SU-DHL-6 (cell line): ENCODE measurements at regions not wholly inside any gene's neighbourhood (a gene's known extent, or its start where the extent isn't known, plus 50 kb on each side); places are given as distances from the start of the nearest gene placed in this dataset.

Source experiments
- H2AFZ ChIP-seq: fragments of 200-600 bp; sonication (generic); 2 replicates; pipeline ENCODE4 v1.6.1; 2014; ENCODE audit warnings: low read depth, mild to moderate bottlenecking, moderate library complexity, mixed read lengths, antibody characterized with exemption, low read length; ENCODE audit not compliant: severe bottlenecking
- H3F3A ChIP-seq: fragments of 200-600 bp; shearing (Covaris generic); 2 replicates; pipeline ENCODE4 v1.6.0; 2016; ENCODE audit warnings: antibody characterized with exemption, mild to moderate bottlenecking; ENCODE audit not compliant: insufficient read depth
- H3K27ac ChIP-seq: fragments of 200-600 bp; sonication (generic); 2 replicates; pipeline ENCODE4 v1.5.1; 2016; ENCODE audit warnings: low read depth, mild to moderate bottlenecking, low read length, moderate library complexity, mixed read lengths
- H3K27me3 ChIP-seq: fragments of 200-600 bp; sonication (generic), shearing (Covaris generic); 2 replicates; pipeline ENCODE4 v1.6.0; 2014; ENCODE audit warnings: mild to moderate bottlenecking, low read length
- H3K36me3 ChIP-seq: fragments of 200-600 bp; sonication (generic); 2 replicates; pipeline ENCODE4 v1.6.1; 2014; ENCODE audit warnings: mild to moderate bottlenecking, low read length, mixed read lengths
- H3K4me2 ChIP-seq: fragments of 300-600, 200-600 bp; shearing (Covaris generic), sonication (generic); 2 replicates; pipeline ENCODE4 v1.6.0; 2014; ENCODE audit warnings: low read length, low read depth, mild to moderate bottlenecking; ENCODE audit not compliant: poor library complexity, severe bottlenecking
- H3K4me3 ChIP-seq: fragments of 200-600 bp; sonication (generic); 2 replicates; pipeline ENCODE4 v1.5.1; 2014; ENCODE audit warnings: antibody characterized with exemption, low read length, mild to moderate bottlenecking, mixed read lengths; ENCODE audit not compliant: insufficient read depth, poor library complexity, severe bottlenecking
- H3K79me2 ChIP-seq: fragments of 200-600 bp; sonication (generic); 2 replicates; pipeline ENCODE4 v1.6.1; 2014; ENCODE audit warnings: mild to moderate bottlenecking, low read length, moderate library complexity; ENCODE audit not compliant: insufficient read depth
- H3K9ac ChIP-seq: fragments of 200-600 bp; sonication (generic); 2 replicates; pipeline ENCODE4 v1.7.0; 2014; ENCODE audit warnings: mild to moderate bottlenecking, low read length
- H3K9me2 ChIP-seq: fragments of 200-600 bp; sonication (generic); replicated peaks from 2 replicates; pipeline ENCODE4 v1.6.1; 2014; ENCODE audit warnings: low read length; ENCODE audit not compliant: insufficient read depth
- H3K9me3 ChIP-seq: fragments of 200-600 bp; sonication (generic); 2 replicates; pipeline ENCODE4 v1.6.1; 2014; ENCODE audit warnings: low read length, mixed read lengths; ENCODE audit not compliant: insufficient read depth
- H4K20me1 ChIP-seq: fragments of 200-600 bp; sonication (generic); 2 replicates; pipeline ENCODE4 v1.6.1; 2014; ENCODE audit warnings: low read depth, mild to moderate bottlenecking, antibody characterized with exemption, low read length, moderate library complexity, mixed read lengths
- EZH2phosphoT487 ChIP-seq: fragments of 200-600 bp; sonication (generic), shearing (Covaris generic); conservative IDR thresholded peaks from 2 replicates; pipeline ENCODE4 v1.6.1; 2018; ENCODE audit warnings: mild to moderate bottlenecking, antibody characterized with exemption, low read length, moderate library complexity, mixed read lengths
- TF ChIP-seq, protein P1 (sequence below): fragments of 200-600 bp; sonication (generic); IDR thresholded peaks from one replicate; pipeline ENCODE4 v1.5.1; 2017; ENCODE audit warnings: antibody characterized with exemption, mild to moderate bottlenecking, low read length, moderate library complexity; ENCODE audit not compliant: insufficient read depth, poor library complexity, severe bottlenecking

GRCh38 chr2:15806801-15807417, 133.4 kb upstream of the MYCN start:
- Histone ChIP-seq H2AFZ (no peak overlapping the region), H3K4me3 (no peak overlapping the region), H3K4me2 (no peak overlapping the region), H3K36me3 (no peaks in the 10 kb centered on the region), H3F3A (no peaks in the 10 kb centered on the region), H3K9me2 (no peaks in the 10 kb centered on the region), H3K27me3 (no peaks in the 10 kb centered on the region), H3K9ac (no peak overlapping the region), H3K9me3 (no peaks in the 10 kb centered on the region), H3K79me2 (no peaks in the 10 kb centered on the region), H3K27ac (no peak overlapping the region), H4K20me1 (no peaks in the 10 kb centered on the region)
- TF ChIP-seq, protein P1, sequence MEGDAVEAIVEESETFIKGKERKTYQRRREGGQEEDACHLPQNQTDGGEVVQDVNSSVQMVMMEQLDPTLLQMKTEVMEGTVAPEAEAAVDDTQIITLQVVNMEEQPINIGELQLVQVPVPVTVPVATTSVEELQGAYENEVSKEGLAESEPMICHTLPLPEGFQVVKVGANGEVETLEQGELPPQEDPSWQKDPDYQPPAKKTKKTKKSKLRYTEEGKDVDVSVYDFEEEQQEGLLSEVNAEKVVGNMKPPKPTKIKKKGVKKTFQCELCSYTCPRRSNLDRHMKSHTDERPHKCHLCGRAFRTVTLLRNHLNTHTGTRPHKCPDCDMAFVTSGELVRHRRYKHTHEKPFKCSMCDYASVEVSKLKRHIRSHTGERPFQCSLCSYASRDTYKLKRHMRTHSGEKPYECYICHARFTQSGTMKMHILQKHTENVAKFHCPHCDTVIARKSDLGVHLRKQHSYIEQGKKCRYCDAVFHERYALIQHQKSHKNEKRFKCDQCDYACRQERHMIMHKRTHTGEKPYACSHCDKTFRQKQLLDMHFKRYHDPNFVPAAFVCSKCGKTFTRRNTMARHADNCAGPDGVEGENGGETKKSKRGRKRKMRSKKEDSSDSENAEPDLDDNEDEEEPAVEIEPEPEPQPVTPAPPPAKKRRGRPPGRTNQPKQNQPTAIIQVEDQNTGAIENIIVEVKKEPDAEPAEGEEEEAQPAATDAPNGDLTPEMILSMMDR: no peak
- no peak for TF ChIP-seq EZH2phosphoT487

DNA sequence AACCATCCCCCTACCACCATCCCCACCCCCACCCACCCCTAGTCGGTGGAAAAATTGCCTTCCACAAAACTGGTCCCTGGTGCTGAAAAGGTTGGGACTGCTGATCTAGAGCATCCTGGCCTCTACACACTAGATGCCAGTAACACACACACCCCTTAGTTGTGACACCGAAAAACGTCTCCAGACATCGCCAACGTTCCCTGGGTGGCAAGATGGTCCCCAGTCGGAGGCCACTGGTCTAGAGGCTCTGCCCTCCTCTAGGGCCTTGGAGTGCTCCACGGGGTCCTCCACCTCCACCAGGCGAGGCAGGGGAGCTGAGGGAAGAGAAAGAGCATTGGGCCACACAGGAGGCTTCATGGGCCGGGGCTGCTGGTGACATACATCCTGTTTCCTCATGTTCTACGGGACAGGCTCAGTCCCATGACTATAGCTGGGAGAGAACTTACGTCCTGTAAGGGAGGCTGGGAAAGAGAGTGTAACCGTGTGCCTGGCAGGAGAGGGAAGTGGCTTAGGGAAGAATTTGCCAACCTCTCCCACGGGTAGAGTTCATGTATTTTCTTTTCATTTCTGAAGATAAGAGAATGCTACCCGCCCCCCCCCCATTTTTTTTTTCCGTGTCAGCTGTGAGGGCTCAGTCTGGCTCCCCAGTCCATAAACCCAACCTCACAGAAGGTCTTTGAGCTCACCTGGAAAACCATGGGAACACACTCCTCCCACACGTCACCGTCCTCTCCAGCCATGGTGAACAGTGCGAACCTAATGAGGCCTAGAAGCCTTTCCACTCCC, 132.7 kb upstream of the MYCN start:
- H3K9me2 ChIP-seq: no peaks in the 10 kb centered on the region
- H3K79me2 ChIP-seq: no peaks in the 10 kb centered on the region
- H3K4me2 ChIP-seq: no peak overlapping the region
- no peaks in the 10 kb centered on the region for H4K20me1 ChIP-seq
- H3K9me3 ChIP-seq: no peaks in the 10 kb centered on the region
- no peaks in the 10 kb centered on the region for H3K27me3 ChIP-seq
- H2AFZ ChIP-seq: no peak overlapping the region
- H3K36me3 ChIP-seq: no peaks in the 10 kb centered on the region
- no peak overlapping the region for H3K27ac ChIP-seq
- no peak overlapping the region for H3K4me3 ChIP-seq
- H3K9ac ChIP-seq: no peak overlapping the region
- TF ChIP-seq EZH2phosphoT487: no peak
- TF ChIP-seq, protein P1: no peak
- H3F3A ChIP-seq: no peaks in the 10 kb centered on the region

DNA sequence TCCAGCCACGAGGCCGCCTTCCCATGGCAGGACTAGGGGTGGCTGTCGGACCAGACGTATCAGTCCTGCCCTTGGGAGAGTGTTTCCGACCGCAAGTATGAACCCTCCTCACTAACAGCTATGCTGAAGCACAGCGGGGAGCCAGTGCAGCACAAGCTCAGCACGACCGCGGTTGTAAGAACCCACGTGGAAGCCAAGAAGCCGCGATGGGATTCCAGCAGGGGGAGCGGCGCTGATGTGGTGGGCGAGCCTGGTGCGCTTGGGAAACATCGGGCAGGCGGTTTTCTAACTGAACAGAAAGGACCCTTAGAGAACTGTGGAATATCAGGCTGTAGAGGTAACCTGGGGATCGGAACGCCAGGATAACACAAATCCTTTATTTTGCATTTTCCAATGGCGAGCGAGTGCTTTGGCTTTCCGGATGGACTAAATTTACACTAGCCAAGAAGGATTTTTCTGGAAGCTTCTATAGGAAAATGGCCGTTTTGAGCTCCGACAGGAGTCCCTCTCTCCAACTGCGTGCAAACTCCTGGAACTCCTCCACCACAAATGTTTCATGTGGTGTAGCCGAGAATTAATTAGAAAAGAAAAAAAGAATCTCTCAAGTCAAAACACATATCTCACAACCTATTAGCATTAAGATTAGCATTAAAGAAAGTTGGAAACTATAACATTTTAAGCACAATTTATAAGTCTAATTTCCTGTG, 132.0 kb upstream of the MYCN start:
- Histone ChIP-seq H3K27ac (no peak overlapping the region), H3K4me2 (no peak overlapping the region), H3K4me3 (no peak overlapping the region), H3F3A (no peaks in the 10 kb centered on the region), H3K36me3 (no peaks in the 10 kb centered on the region), H3K9me3 (no peaks in the 10 kb centered on the region), H3K27me3 (no peaks in the 10 kb centered on the region), H3K9ac (no peak overlapping the region), H2AFZ (no peak overlapping the region), H3K79me2 (no peaks in the 10 kb centered on the region), H4K20me1 (no peaks in the 10 kb centered on the region), H3K9me2 (no peaks in the 10 kb centered on the region)
- TF ChIP-seq EZH2phosphoT487: no peak
- TF ChIP-seq, protein P1: no peak
